ENCODE measurements at regions not wholly inside any gene's neighbourhood (a gene's known extent, or its start where the extent isn't known, plus 50 kb on each side); places are given as distances from the start of the nearest gene placed in this dataset.

GRCh38 chr6:168990019-168990751 is 263.5 kb downstream of the THBS2 start:
- Histone ChIP-seq H3K36me3 (no peaks in the 10 kb centered on the region), H2AFZ (replicated peaks) (no peak overlapping the region), H3K27me3 (no peaks in the 10 kb centered on the region), H4K20me1 (ENCODE audit: low read depth) (no peaks in the 10 kb centered on the region), H3K4me2 (no peak overlapping the region), H3K9ac (no peak overlapping the region), H3K9me3 (ENCODE audit: low read depth) (no peaks in the 10 kb centered on the region), H3K4me3 (no peak overlapping the region), H3K4me1 (no peaks in the 10 kb centered on the region), H3F3A (ENCODE audit: low read depth) (no peaks in the 10 kb centered on the region), H3K27ac (no peak overlapping the region), H3K79me2 (ENCODE audit: low read depth) (no peaks in the 10 kb centered on the region)
- no peak overlapping the region for H3K27ac Mint-ChIP-seq
- H3K4me1 Mint-ChIP-seq: peaks cover 6% of the 10 kb centered on the region
- TF ChIP-seq, protein P1, sequence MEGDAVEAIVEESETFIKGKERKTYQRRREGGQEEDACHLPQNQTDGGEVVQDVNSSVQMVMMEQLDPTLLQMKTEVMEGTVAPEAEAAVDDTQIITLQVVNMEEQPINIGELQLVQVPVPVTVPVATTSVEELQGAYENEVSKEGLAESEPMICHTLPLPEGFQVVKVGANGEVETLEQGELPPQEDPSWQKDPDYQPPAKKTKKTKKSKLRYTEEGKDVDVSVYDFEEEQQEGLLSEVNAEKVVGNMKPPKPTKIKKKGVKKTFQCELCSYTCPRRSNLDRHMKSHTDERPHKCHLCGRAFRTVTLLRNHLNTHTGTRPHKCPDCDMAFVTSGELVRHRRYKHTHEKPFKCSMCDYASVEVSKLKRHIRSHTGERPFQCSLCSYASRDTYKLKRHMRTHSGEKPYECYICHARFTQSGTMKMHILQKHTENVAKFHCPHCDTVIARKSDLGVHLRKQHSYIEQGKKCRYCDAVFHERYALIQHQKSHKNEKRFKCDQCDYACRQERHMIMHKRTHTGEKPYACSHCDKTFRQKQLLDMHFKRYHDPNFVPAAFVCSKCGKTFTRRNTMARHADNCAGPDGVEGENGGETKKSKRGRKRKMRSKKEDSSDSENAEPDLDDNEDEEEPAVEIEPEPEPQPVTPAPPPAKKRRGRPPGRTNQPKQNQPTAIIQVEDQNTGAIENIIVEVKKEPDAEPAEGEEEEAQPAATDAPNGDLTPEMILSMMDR (IDR thresholded peaks at IDR 0.05): no peak
- no peaks in the 10 kb centered on the region for H3K36me3 Mint-ChIP-seq
- H3K9me3 Mint-ChIP-seq: no peaks in the 10 kb centered on the region
- no peak overlapping the region for H3K4me3 Mint-ChIP-seq
- no peak for DNase-seq (ENCODE audit: low spot score)
- peaks cover 3% of the 10 kb centered on the region for H3K27me3 Mint-ChIP-seq (ENCODE audit: insufficient read depth, low read depth)

- no peak overlapping the region for H3K9ac ChIP-seq
- TF ChIP-seq, protein P1 (IDR thresholded peaks at IDR 0.05): no peak
- TF ChIP-seq EZH2phosphoT487 (IDR thresholded peaks at IDR 0.05) (no peak), EZH2 (IDR thresholded peaks at IDR 0.05) (no peak)
- no peaks in the 10 kb centered on the region for H3K79me2 ChIP-seq (ENCODE audit: low read depth)
- no peaks in the 10 kb centered on the region for H3K36me3 ChIP-seq
- DNase-seq (ENCODE audit: low spot score): no peak
- H3K27ac ChIP-seq: no peak overlapping the region
- H3K4me1 Mint-ChIP-seq: peaks cover 6% of the 10 kb centered on the region
- no peaks in the 10 kb centered on the region for H3K27me3 ChIP-seq
- no peak overlapping the region for H3K4me2 ChIP-seq
- no peak overlapping the region for H2AFZ ChIP-seq (replicated peaks)
- no peaks in the 10 kb centered on the region for H4K20me1 ChIP-seq (ENCODE audit: low read depth)
- no peak overlapping the region for H3K27ac Mint-ChIP-seq
- H3K4me3 Mint-ChIP-seq: no peak overlapping the region
- H3K9me3 Mint-ChIP-seq: no peaks in the 10 kb centered on the region
- no peaks in the 10 kb centered on the region for H3F3A ChIP-seq (ENCODE audit: low read depth)
- H3K36me3 Mint-ChIP-seq: no peaks in the 10 kb centered on the region
- no peaks in the 10 kb centered on the region for H3K9me3 ChIP-seq (ENCODE audit: low read depth)
- H3K4me3 ChIP-seq: no peak overlapping the region
- peaks cover 3% of the 10 kb centered on the region for H3K27me3 Mint-ChIP-seq (ENCODE audit: insufficient read depth, low read depth)
- H3K4me1 ChIP-seq: no peaks in the 10 kb centered on the region
These were observed 264.2 kb downstream of the THBS2 start for GRCh38 chr6:168989421-168989820.

- Histone ChIP-seq H3K4me1 (no peaks in the 10 kb centered on the region), H3K27me3 (no peaks in the 10 kb centered on the region)
These were observed 264.8 kb downstream of the THBS2 start for GRCh38 chr6:168988801-168989200.

More at GRCh38 chr6:168988801-168989200, 264.8 kb downstream of the THBS2 start:
- Histone ChIP-seq H2AFZ (replicated peaks) (no peak overlapping the region), H4K20me1 (ENCODE audit: low read depth) (no peaks in the 10 kb centered on the region), H3K36me3 (no peaks in the 10 kb centered on the region), H3F3A (ENCODE audit: low read depth) (no peaks in the 10 kb centered on the region), H3K27ac (no peak overlapping the region), H3K9ac (no peak overlapping the region), H3K4me2 (no peak overlapping the region), H3K4me3 (no peak overlapping the region), H3K9me3 (ENCODE audit: low read depth) (no peaks in the 10 kb centered on the region), H3K79me2 (ENCODE audit: low read depth) (no peaks in the 10 kb centered on the region)
- no peak for TF ChIP-seq EZH2 (IDR thresholded peaks at IDR 0.05)
- TF ChIP-seq, protein P1 (IDR thresholded peaks at IDR 0.05): no peak
- no peak for TF ChIP-seq EZH2phosphoT487 (IDR thresholded peaks at IDR 0.05)
- DNase-seq (ENCODE audit: low spot score): no peak
- H3K27me3 Mint-ChIP-seq (ENCODE audit: insufficient read depth, low read depth): peaks cover 3% of the 10 kb centered on the region
- peaks cover 6% of the 10 kb centered on the region for H3K4me1 Mint-ChIP-seq
- no peaks in the 10 kb centered on the region for H3K36me3 Mint-ChIP-seq
- H3K27ac Mint-ChIP-seq: no peak overlapping the region
- H3K9me3 Mint-ChIP-seq: no peaks in the 10 kb centered on the region
- H3K4me3 Mint-ChIP-seq: no peak overlapping the region
